Hematopoietic multipotent progenitor cell treated with erythropoietin and hydrocortisone succinate and interleukin-3 and kit ligand, for 15 days (in vitro differentiated cells): ENCODE measurements at regions not wholly inside any gene's neighbourhood (a gene's known extent, or its start where the extent isn't known, plus 50 kb on each side); places are given as distances from the start of the nearest gene placed in this dataset.

ENCODE experiments used
- DNase-seq: peaks from one replicate; pipeline ENCODE4 v3.0.0-alpha.2; 2015; ENCODE audit warnings: low spot score

GRCh38 chr22:48981371-48982061, 846.2 kb downstream of the BRD1 start:
- DNase-seq, result no peak

DNA sequence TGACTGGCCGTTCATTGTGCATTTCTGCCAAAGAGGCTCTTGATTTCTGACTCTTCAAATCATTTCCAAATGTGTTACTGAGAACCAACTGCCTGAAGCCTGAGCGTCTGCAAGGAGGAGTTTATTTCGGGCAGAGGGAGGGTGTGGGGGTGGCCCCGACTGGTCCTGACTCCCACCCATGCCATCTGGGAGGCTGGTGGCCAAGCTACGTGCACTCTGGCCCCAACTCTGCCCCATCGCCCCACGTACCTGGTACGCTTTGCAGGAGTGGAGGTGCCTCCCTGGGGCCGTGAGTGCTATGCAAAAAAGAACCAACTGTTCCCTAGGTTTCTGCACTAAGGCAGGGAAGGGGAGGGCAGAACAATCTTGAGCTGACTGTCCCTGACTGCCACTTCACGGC, 846.8 kb downstream of the BRD1 start:
- no peak for DNase-seq

DNA sequence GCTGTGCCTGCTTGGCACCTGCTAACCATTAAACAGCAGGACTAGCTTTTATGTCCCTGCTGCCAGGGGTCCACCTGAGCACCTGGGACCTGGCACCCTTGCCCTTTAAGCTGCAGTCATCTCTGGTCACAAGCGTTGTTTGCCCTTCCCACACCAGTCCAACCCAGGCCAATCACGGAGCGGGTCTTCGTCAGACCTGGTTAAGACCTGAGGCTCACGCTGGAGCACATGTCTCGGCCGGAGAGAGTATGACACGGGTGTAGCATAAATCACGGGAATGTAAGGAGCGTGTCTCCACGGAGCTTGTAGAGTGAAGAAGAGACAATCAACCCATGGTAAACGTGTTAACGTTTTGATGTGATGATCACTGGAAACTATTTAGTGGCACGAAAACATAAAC, 847.3 kb downstream of the BRD1 start:
- no peak for DNase-seq

DNA sequence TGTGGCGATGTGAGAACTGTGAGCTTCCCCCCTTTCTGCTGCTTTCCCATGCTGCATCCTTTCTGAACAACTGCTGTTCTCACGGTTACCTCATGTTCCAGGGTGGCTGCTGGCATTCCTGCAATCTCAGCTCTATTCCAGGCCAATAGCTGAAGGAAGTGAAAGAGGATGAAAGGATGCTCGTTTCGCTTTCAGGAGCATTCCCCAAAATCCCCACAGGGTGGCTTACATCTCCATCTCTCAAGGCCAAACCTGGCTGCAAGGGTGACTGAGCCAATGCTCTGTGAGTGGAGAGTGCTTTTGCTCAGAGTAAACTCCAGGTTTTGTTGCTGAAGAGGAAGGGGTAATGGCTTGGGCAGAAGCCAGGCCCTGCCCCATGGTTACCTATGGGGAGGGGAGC, 848.2 kb downstream of the BRD1 start:
- no peak for DNase-seq

GRCh38 chr22:48976556-48977535, 850.8 kb downstream of the BRD1 start:
- DNase-seq, result no peak

GRCh38 chr22:48975886-48976285, 851.8 kb downstream of the BRD1 start:
- no peak for DNase-seq

- DNase-seq, result no peak
Observed at GRCh38 chr22:48975316-48975741, 852.3 kb downstream of the BRD1 start.

GRCh38 chr22:48974443-48975315, 853.0 kb downstream of the BRD1 start:
- no peak for DNase-seq

DNA sequence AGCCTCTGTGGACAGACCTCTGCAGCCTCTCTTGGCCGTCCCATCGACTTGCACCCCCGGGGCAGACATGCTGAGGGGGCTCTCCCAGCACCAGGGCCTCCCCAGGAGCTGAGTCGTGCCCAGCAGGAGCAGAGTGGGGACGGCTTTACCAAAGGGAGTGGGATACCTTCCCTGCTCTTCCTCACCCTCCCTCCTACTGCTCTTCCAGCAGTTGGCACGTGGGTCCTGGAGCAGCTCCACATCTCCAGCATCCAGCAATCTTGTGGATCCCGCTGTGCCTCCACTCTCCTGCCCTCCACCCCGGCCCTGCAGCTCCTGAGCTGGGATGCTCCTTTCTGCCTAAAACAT, 854.0 kb downstream of the BRD1 start:
- DNase-seq, result no peak

GRCh38 chr22:48972979-48973693, 854.5 kb downstream of the BRD1 start:
- DNase-seq, result no peak

DNA sequence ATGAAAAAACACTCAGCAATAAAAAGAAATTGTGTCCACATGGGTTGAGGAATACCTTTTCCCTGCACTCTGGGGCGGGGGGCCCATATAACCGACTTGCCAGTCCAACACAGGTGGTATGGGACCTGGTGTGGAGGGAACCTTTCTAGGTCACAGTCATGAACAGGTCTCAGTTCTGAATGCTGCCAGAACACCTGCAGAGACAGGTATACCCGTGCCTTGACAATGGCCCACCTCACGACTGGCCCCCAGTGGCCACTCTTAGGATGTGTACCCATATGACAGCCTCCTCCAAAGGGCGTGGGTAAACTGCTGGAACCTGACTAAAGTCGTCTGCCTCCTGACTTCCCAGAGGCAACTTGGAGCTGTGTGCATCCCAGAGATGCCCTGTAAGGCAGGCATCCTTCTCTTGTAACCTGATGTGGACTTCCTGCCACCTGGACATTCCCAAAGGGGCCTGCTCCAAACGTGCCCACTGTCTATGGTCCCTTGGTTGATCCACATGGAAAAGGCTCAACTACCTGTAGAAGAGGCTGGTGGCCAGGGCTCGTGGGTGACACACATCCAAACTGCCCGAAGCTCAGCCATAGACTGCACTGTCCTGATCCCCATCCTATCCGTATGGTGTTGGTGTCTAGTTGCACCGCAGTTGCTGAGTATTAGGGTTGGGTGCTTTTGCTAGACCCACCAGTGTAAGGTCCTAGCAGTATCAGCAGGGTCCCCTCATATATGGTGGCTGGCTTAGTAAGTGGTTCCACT, 859.3 kb downstream of the BRD1 start:
- DNase-seq, result no peak

DNA sequence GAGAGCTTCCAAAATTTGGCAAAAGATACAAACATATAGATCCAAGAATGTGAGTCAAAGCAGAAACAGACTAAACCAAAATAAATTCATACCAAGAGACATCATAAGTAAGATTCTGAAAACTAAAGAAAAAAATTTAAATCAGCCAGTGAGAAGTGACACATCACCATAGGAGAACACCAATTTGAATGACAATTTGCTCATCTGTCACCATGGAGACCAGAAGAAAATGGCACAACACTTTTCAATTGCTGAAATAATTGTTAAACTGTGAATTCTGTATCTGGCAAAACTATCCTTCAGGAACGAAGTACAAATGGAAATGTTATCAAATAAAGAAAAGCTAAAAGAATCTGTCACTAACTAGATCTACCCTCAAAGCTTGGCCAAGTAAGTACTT, 864.3 kb downstream of the BRD1 start:
- no peak for DNase-seq

GRCh38 chr22:48961705-48962104, 866.0 kb downstream of the BRD1 start:
- DNase-seq, result no peak

GRCh38 chr22:48960980-48961660, 866.6 kb downstream of the BRD1 start:
- DNase-seq, result no peak

- DNase-seq, result no peak
Observed at GRCh38 chr22:48960576-48960975, 867.1 kb downstream of the BRD1 start.

DNA sequence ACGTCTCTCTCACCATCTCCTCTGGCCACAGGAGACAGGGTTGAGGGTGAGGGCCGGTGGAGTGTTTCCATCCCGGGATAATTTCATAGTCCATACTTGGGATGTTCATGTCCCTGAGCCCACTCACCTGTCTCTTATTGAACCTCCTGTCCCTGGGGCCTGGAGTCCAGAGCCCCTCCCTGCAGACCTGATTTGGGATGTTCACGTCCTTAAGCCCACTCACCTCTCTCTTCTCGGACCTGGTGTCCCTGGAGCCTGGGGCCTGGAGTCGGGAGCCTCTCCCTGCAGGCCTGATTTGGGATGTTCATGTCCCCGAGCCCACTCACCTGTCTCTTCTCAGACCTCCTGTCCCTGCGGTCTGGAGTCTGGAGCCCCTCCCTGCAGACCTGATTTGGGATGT, 868.2 kb downstream of the BRD1 start:
- DNase-seq, result no peak

GRCh38 chr22:48957987-48958321, 869.7 kb downstream of the BRD1 start:
- DNase-seq, result no peak

GRCh38 chr22:48957311-48957986, 870.2 kb downstream of the BRD1 start:
- DNase-seq, result no peak

DNA sequence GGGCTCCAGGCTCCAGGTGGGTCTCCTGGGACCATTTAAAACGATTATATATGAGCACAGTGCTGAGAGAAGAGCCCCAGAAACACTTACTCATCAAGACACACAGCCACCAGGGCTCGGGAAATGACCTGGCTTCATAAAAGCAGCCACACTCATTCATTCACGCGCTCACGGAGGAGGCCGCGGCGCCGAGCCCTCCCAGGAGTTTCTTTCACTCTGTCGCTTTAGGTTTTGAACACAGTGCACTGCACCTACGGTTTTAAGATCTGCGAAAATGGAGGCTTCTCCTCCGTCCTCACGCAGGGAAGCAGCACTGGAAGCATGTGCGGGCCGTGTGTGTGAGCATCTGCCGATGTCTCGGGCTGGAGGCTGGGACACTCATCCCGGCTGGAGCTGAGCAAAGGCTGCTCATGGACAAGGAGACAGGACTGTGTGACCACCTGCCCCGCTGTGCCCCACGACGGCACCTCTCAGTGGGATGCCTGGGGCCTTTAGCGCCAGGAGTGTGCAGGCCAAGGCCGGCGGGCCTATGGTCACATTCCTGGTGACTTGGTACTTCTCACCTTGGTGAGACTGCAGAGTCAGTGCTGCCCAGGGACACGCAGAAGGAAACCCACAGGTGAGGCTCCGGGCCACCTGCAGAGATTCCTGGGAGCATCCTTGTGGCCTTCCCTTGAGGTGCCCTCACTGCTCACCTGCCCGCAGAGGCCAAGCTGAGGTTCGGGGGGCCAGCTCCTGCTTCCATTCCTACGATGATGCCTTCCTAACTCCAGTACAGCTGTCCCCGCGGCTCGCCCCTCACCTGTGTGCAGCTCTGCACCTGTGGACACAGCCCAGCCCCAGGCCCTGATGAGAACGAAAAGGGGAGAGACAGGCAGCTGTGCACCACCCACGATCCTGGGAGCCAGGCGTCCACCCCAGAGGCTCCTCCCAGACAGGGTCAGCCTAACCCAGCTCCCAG, 872.0 kb downstream of the BRD1 start:
- no peak for DNase-seq
